ENCODE measurements at regions not wholly inside any gene's neighbourhood (a gene's known extent, or its start where the extent isn't known, plus 50 kb on each side); places are given as distances from the start of the nearest gene placed in this dataset.

DNA sequence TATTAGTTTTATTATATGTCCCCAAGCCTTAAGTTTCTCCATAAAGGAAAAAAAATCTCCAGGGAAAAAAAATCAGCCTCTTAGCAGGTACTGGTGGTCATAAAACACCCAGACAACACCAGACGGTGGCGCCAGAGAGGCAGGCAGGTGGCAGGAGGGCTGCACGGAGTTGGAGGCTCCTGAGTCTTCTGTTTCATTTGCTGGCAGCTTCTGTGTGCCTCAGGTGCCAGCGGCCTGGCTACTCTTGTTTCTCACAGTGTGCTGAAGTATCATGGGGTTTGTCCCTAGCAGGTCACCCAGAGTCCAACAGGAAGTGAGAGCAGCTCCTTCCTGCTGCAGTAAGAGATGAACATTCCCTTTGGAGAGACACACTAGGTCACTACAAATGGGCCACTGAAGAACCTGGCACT lies 123.3 kb upstream of the GADD45A start:
- DNase-seq (ENCODE audit: low spot score): peak; percentile 89

DNA sequence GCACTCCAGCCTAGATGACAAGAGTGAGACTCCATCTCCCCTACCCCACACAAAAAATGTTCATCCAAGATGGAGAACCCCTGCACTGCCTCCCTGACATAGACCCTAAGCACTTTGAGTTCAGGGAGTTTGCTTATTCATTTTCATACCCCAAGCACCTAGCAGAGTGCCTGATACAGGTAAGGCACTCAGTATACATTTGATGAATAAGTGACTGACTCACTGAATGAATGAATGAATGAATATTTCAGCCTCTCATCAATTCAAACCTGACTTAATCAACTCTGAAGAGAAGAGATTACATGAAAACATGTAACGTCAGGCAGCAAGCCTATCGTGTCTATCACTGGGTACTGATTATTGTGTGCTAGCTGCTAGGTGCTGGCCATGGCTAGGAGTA lies 121.3 kb upstream of the GADD45A start:
- DNase-seq (ENCODE audit: low spot score): no peak

DNA sequence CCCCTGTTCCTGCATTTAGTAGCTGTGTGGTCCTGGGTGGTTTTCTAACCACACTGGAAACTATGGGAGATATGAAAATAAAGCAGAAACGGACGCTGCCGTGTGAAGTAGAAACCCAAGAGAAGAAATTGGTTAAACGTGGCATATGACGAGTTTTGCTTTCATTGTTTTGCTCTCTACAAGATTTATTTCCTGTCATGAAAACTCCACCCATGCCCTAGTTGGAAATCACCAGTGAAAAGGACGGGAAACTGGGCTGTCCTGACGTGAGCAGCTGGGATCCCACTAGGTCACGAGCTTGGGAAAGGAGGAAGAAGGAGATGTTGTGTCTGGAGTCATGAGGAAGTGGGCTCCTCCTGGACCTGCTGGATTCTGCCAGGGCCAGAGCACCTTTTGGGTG lies 120.8 kb upstream of the GADD45A start:
- no peak for DNase-seq (ENCODE audit: low spot score)

DNA sequence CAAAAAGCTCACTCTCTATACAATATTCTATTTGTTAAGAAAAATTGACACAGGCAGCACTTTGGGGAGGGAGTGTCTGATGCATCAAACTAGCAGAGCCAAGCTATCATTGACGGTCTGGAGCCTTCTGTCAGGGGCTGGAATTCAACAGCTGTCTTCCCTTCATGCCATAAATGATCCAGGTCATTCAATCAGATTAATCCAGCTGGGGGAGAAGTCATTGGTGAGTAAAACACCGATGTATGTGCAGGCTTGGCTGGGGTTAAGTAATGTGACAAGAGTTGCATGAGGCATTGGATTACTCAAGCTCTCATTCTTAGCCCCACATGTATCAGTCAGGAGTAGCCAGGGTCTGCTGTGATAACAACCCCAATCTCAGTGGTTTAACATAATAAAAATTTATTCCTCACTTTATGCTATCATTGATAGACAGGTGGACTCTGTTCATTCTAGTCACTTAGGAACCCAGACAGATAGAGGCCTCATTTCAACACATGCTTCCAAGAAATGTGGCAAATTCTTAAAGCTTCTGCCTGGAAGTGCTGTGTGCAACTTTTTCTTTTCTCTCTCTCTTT lies 118.1 kb upstream of the GADD45A start:
- no peak for DNase-seq (ENCODE audit: low spot score)

DNA sequence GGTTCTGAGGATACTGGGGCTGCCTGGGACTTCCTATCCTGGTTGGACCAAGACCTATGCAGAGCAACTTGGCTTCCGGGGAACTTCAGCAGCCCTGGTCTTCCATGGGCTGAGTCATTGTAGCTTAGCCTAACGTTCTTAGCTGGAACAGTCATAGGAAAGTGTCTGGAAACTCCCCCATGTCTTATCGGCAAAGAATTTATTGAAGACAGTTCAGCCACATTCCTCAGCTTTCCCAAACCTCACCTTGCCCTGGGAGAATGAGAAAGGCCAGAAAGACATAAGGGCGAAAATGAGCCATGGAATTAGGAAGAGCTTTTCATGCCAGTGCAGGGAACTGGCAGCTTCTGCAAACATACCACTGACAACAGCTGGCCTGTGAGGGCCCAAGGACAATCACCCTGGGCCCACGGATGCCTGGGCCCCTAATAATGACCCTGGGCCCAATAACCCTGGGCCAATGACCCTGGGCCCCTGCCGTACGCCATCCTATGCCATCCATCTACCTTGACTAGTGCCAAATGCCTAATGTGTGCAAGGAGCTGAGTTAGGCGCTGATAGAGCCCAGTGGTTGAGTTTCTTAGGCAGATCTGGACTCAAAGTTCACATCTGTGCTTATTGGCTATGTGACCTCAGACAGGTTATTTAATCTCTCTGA lies 114.4 kb upstream of the GADD45A start:
- peak; percentile 98 for DNase-seq (ENCODE audit: low spot score)

DNA sequence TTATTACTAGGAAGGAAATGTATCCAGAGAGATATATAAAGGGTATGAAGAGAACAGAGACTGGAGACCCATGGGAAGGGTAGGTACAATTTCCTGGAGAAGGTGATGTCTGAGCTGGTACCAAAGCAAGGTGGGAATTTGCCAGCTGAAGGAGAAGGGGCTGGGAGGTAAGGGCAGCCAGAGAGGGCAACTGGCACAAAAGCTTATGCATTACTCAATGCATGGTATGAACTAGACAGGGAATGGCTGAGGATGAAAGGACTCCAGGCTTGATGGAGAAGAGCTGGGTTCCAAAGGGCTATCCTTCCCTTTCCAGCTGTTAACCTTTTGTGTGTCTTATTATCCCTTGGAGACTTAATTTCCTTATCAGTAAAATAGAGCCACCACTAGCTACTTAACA lies 113.6 kb upstream of the GADD45A start:
- no peak for DNase-seq (ENCODE audit: low spot score)

DNA sequence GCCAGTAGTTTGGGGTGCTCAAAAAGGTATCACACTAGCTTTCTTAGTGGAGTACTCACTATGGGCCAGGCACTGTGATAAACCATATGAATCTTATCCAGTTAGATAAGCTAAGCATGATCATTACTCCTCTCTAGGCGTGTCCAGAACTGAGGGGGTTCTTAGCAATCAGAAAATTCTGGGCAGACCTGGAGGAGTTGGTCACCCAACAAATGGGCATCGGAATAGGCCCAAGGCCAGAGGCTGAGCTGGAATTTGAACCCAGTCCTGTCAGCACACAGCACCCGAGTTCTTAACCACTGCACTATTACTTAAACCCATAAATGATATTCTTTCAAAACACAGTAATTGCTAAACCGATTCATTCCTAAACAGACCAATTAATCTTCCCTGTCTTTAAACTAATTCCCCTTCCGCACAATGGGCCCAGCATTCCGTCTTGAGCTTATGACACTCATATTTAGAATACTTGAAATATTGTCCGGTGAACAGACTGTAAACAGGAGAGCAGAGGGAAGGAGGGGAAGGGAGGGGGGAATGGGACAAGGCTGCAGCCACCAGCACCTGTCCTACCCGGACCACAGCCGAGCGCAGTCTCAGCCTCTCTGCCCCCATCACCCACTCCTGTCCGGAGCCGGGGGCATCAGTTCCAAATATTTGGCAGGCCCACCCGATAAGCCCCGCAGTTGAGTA lies 113.0 kb upstream of the GADD45A start:
- DNase-seq (ENCODE audit: low spot score): no peak

DNA sequence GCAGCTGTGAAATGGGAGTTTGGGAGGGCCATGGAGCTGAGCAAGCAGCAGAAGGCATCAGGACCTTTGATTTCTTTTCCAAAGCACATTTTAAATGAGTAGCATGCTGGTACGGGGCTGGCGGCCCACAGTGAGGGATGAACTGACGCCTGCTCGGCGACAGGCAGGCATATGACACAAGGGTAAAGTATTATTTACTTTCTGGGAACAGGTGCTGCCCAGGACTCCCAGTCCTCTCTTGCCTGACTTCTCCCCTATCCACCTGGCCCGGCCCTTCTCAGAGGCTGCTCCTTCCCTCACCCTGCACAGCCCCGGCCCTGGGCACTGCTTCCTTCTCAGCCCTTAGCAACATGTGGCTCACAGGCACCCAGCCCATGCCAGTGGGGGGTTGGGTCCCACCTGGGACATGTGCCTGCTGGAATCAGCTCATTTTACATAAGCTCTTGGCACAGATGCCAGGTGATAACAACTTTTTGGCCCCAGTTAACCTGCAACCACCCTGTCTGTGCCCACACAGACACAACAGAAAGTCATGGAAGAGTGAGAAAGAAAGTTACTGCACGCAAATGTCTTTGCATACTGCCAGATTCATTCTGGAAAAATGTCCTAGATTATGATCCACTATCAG lies 112.3 kb upstream of the GADD45A start:
- peak; percentile 73 for DNase-seq (ENCODE audit: low spot score)

DNA sequence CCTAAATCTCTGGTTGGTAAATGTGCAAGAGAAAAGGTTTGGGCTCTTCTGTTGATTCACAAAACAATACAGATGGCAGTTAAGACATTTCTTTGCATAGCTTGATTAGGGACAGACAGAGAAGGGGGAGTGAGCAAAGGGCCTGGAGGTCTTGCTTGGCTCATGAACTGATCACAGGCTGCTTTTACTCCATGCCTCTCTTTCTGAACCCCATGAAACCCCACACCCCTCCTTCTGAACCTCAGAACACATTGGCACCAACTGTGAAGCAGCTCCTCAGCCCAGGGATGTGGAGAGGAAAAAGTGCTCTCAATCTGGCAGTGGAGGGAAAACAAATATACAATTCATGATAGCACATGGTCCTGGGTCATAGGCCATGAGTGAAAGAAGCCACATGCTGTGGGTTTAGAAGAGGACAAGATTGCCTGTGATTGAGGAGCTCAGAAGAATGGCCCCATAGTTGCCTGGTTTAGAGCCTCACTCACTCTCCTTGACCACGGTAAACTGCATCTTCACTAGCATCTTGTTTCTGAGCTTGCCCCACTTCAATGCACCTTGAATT lies 111.6 kb upstream of the GADD45A start:
- DNase-seq (ENCODE audit: low spot score): no peak

DNA sequence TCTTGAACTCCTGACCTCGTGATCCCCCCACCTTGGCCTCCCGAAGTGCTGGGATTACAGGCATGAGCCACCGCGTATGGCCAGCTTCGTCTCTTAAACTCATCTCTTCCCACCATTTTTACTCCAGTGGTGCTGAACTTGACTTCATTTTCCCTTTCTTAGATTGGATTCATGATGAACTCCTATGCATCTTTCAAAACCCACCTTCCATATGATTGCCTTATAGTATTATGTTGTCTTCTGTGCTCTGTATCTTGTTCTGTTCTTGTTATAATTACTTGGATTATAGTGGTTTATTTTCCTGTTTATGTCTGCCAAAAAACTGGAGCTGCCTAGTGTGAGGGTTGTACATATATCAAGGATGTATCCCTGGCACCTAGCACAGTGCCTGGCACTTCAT lies 110.8 kb upstream of the GADD45A start:
- DNase-seq (ENCODE audit: low spot score): no peak

DNA sequence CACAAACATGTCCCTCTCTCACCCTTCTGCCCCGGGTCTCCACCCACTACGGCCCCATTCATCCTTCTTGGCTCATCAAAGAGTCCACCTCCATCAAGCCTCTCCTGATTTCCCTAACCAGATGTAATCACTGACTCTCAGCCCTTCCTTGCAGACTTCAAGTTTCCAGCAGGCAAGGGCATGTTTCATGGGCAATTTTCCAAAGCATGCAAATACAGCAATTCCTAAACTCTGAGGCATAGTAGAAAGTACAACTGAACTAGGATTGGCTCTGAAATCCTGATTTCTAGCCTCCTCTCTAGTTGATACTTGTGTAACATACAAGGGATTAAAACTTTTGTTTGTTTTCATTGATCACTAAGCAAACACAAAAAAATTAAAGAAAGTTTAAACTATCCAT lies 109.1 kb upstream of the GADD45A start:
- peak; percentile 54 for DNase-seq (ENCODE audit: low spot score)

DNA sequence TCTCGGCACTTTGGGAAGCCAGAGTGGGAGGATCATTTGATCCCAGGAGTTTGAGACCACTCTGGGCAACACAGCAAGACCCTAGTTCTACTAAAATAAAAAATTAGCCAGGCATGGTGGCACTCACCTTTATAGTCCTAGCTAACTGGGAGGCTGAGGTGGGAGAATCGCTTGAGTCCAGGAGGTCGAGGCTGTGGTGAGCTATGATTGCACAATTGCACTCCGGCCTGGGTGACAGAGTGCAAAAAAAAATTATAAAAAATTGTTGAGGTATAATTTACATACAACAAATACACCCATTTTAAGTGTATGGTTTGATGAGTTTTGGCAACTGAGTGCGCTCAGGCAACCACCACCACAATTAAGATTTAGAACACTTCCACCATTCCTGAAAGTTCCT lies 108.5 kb upstream of the GADD45A start:
- DNase-seq (ENCODE audit: low spot score): no peak

DNA sequence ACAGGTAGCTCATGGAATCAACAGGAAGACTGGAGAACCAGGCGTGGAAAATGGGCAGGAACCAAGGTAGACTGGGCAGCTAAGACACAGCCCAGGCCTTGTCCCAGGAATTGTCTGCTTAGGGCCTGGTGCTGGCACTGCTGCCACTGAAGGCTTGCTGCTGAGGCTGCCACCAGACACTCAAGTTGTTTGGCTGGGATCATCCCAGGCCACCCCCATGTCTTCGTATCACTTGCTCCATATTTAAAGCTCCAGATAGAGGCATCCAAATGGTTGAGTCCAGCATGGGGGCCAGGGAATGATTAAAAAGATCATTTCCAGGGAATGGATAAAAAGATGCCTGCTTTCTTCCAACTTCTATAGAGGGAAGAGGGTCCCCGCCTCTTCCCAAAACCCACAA lies 107.4 kb upstream of the GADD45A start:
- DNase-seq (ENCODE audit: low spot score): no peak

DNA sequence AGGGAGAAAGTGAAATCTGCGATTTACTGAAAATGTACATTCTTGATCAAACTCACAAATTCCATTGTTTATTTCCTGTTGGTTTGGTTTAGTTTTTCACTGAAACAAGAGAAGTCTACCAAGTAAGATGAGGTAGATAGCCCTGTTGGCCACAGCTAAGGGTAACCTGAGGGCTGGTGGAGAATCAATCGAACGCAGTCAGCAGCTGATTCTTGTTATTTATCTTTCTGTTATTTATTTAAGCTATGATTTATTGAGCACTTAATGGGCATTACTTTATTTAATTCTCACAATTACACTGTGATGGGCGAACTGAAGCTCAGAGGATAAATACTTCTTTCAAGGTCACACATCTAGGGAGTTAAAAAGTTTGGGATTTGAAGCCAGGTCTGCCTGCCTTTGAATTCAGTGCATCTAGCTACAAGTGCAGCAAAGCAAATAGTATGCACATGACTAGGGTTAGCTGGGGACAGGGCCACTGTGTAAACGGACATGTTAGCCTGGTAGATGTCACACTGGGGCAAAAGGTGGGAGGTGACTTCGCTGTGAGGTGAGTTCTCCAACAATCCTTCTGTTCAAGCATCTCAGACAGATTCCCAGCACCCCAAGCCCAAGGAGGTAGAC lies 106.5 kb upstream of the GADD45A start:
- DNase-seq (ENCODE audit: low spot score): no peak

DNA sequence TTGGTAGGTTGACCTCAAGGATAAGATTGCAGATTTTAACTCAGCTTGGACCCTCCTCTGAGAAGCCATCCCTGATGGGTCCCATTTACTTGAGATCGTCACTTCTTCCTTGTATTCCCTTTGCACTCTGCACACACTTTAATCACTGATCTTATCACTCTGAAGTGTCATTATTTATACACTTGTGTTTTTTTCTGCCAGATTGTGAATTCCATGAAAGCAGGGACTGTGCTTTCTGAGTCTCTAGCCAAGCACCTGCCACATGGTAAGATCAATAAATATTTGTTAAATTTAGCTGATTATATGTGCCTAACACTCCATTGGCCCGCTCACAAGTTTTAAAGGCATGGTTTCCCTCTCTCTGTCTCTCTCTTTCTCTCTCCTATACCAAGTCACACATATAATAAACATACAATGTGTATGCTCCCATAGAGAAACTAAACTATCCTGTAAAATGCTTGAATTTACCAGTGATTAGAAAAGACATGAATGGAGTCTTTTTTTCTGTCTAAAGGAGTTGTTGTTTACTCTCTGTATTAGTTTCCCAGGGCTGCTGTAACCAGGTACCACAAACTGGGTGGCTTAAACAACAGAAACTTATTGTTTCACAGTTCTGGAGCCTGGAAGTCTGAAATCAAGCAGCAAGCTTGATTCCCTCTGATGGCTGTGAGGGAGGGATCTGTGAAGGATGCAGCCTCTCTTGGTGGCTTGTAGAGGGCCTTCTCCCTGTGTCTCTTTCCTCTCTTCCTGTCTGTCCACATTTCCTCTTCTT lies 105.2 kb upstream of the GADD45A start:
- no peak for DNase-seq (ENCODE audit: low spot score)

DNA sequence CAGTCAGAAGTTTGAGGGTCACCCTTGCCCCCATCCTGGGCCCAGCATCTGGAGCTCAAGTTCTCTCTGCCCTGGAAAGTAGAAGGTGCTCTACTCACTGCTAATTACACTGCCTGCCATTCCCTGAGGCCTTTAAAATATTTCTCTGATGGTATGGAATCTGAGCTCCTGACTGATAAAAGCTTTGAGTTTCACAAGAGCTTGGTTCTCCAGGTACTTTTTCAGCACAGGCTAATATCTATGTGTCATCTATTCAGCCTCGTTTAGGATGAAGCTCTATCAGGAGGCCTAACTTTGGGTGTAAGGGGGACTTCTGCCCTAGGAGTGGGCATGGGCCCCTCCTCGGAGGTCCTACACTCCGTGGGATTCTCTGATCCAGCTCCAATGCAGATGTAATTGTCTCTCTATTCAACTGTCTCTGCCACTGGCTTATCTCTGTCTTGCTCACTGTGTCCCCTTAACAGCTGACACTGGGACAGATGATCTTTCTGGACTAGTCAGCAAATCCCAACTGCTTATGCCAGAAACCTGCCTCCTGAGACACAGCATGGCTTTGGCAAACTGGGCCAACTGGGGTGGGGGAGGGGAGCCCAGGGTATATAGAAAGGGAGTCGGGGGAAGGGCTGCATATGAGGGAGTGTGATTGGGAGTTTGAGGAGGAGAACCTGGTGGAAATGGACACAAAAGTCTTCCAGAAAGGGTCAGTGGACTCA lies 104.2 kb upstream of the GADD45A start:
- no peak for DNase-seq (ENCODE audit: low spot score)

DNA sequence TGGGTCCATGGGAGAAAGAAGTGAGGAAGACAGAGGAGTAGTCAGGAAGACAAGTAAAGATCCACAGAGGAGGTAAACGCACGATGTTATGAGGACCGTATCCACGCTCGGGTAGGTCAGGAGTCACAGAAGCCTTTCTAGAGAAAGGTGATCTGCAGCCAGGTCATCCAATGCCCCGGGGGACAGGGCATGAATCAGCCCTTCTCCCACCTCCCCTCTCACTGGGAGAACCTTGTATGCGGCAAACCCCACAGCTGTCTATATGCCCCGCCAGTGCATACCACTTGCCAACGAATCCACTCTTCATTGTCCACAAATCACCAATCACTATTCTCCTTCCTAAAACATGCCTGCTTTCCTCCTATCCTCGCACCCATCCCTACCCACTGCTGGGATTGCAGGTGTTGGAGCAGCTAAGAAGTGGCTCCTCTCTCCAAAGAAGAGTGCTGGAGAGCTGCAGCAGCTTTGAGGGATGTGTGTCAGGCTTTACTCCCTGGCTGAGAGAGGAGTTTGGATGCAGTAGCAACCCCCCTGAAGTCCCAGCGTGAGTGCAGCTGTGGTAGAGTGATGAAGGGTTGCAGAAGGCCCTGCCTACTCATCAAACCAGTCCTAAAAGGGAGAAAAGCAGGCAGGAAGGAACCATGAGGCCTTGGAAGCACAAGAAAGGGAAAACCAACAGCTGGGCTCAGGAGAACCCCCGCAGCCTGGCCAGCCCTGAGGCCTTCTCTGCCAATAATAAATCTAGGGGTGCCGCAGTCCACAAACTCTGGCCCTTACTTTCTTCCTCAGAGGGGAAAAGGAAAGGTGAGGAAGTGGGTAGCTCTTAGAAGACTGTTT lies 102.2 kb upstream of the GADD45A start:
- DNase-seq (ENCODE audit: low spot score): no peak

DNA sequence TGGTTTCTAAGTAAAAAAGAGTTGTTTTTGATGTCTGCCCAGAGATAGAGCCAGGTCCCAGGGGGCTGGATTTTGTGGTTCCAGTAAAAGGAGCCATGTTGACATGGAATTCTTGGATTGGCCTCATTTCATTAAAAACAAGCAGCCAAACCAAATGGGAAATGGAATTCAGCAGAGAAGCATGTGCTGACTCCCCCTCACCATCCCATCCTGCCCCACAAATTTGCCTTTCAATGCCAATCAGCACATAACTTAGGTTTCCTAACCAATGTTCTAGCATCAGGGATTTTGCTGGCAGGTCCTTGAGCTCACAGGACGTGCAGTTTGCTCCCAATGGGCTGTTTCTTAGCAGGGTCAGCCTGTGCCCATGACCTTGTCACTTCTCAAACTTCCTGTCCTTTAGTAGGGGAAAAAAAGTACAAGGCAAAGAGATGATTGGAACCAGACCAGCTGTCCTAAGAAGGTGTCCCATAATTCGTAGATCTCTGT lies 101.5 kb upstream of the GADD45A start:
- no peak for DNase-seq (ENCODE audit: low spot score)

DNA sequence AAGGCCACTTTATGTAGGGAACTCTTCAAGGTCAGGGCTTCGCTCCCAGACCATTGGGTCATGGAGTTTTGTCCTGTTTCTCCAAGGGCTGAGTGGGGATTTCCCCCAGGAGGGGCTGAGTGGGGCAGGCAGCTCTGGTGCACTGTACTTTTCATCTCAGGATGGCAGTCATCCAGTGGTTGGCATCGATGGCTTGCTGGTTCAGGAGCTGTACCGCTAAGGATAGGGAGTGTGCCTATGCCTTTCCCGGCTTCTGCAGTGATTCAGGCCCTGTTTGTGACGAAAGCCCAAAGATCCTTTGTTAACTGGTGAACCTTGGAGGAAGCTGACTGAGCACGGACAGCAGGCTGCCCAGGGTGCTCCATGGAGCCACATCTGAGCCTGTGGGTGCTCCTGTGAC lies 100.1 kb upstream of the GADD45A start:
- peak; percentile 31 for DNase-seq (ENCODE audit: low spot score)

DNA sequence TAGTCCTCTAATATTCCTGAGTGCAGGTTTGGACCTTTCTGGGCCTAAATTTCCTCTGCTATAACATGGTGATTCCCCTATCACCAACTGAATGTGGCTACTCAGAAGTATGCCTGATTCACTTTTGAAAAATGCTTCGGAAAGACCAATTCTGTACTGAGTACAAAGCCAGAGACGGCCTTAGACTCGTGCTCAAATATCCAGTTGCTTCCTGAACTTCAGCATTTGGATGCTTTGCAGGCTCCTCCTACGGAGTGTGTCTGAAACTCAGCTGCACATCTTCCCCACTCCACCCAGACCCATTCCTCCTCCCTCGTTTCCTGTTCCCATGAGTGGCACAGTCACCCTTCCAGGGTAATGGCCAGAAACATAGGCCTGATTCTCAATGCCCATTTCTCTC lies 98.4 kb upstream of the GADD45A start:
- no peak for DNase-seq (ENCODE audit: low spot score)

Measured in kidney tubule cell (primary cell).